CD8-positive, alpha-beta memory T cell (primary cell): ENCODE measurements at regions not wholly inside any gene's neighbourhood (a gene's known extent, or its start where the extent isn't known, plus 50 kb on each side); places are given as distances from the start of the nearest gene placed in this dataset.

Source experiments
- CTCF ChIA-PET: fragments of 350-600 bp; sonication (Branson Sonifier 250); formaldehyde crosslinking; loops from one replicate; lab custom pipeline; 2021; ENCODE audit warnings: antibody characterized with exemption; lab: Charles Lee
- POLR2A ChIA-PET: fragments of 350-600 bp; sonication (Branson Sonifier 250); formaldehyde crosslinking; loops from one replicate; lab custom pipeline; 2021; ENCODE audit warnings: antibody characterized with exemption; lab: Charles Lee
- DNase-seq, 5 donors: peaks; one replicate each; pipeline versions ENCODE4 v3.0.0 to v3.0.0-alpha.2; 2020 to 2022; ENCODE audit warnings: mixed read lengths in 1 of 5
- H3K27ac ChIP-seq: one replicate; pipeline ENCODE4 v1.7.0; 2013; ENCODE audit warnings: low read depth, mild to moderate bottlenecking, low read length, moderate library complexity
- H3K27me3 ChIP-seq: 2 replicates; pipeline ENCODE4 v1.7.0; 2013; ENCODE audit warnings: low read length, mild to moderate bottlenecking; ENCODE audit not compliant: insufficient read depth, poor library complexity, severe bottlenecking
- H3K36me3 ChIP-seq: 2 replicates; pipeline ENCODE4 v1.7.0; 2013; ENCODE audit warnings: mild to moderate bottlenecking, low read length, moderate library complexity; ENCODE audit not compliant: insufficient read depth
- H3K4me1 ChIP-seq: 2 replicates; pipeline ENCODE4 v1.7.0; 2013; ENCODE audit warnings: mild to moderate bottlenecking, low read length, moderate library complexity; ENCODE audit not compliant: insufficient read depth
- H3K4me3 ChIP-seq: 2 replicates; pipeline ENCODE4 v1.7.0; 2013; ENCODE audit warnings: mild to moderate bottlenecking, low read length
- H3K9me3 ChIP-seq: 2 replicates; pipeline ENCODE4 v1.7.0; 2013; ENCODE audit warnings: mild to moderate bottlenecking, low read length
- H3K27ac Mint-ChIP-seq, 8 donors: one replicate each; pipeline ENCODE4 v1.8.0; 2020 to 2021; ENCODE audit warnings: mixed read lengths in 8 of 8, mild to moderate bottlenecking in 6 of 8, inconsistent platforms in 3 of 8, moderate library complexity in 3 of 8
- H3K27me3 Mint-ChIP-seq, 2 donors: one replicate each; pipeline ENCODE4 v1.8.0; 2020 to 2021; ENCODE audit warnings: mixed read lengths in 2 of 2, mild to moderate bottlenecking in 1 of 2, moderate library complexity in 1 of 2
- H3K36me3 Mint-ChIP-seq, 3 donors: one replicate each; pipeline ENCODE4 v1.8.0; 2020 to 2021; ENCODE audit warnings: mixed read lengths in 3 of 3, inconsistent platforms in 1 of 3, mild to moderate bottlenecking in 1 of 3
- H3K4me1 Mint-ChIP-seq, 3 donors: one replicate each; pipeline ENCODE4 v1.8.0; 2020 to 2021; ENCODE audit warnings: mixed read lengths in 3 of 3, inconsistent platforms in 1 of 3, mild to moderate bottlenecking in 1 of 3
- H3K4me3 Mint-ChIP-seq, 7 donors: one replicate each; pipeline ENCODE4 v1.8.0; 2020 to 2021; ENCODE audit warnings: mixed read lengths in 7 of 7, mild to moderate bottlenecking in 6 of 7, moderate library complexity in 4 of 7, inconsistent platforms in 2 of 7
- H3K9me3 Mint-ChIP-seq, 5 donors: one replicate each; pipeline ENCODE4 v1.8.0; 2020 to 2022; ENCODE audit warnings: mixed read lengths in 5 of 5, mild to moderate bottlenecking in 3 of 5, moderate library complexity in 2 of 5, inconsistent platforms in 1 of 5

- Mint-ChIP-seq H3K27me3 (peaks cover 0 to 11% of the 10 kb centered on the region in 2 donors), H3K4me1 (no peaks in the 10 kb centered on the region), H3K36me3 (no peaks in the 10 kb centered on the region), H3K4me3 (no peak overlapping the region), H3K9me3 (no peaks in the 10 kb centered on the region), H3K27ac (no peak overlapping the region)
- H3K4me3 ChIP-seq, result no peak overlapping the region
- no peak for DNase-seq
- H3K27ac ChIP-seq, result no peak overlapping the region
- H3K4me1 ChIP-seq, result no peaks in the 10 kb centered on the region
- H3K27me3 ChIP-seq, result no peaks in the 10 kb centered on the region
- ChIA-PET CTCF (no interaction called here), POLR2A (no interaction called here)
- H3K9me3 ChIP-seq, result no peaks in the 10 kb centered on the region
- H3K36me3 ChIP-seq, result no peaks in the 10 kb centered on the region
Observed at GRCh38 chr2:126406267-126406666, 249.7 kb upstream of the GYPC start.

GRCh38 chr2:126408671-126409070 lies 247.3 kb upstream of the GYPC start:
- ChIA-PET CTCF (no interaction called here), POLR2A (no interaction called here)
- no peaks in the 10 kb centered on the region for H3K36me3 ChIP-seq
- Mint-ChIP-seq H3K9me3 (peaks cover 0 to 2% (median 0%) of the 10 kb centered on the region in 5 donors), H3K36me3 (no peaks in the 10 kb centered on the region), H3K27ac (no peak overlapping the region), H3K27me3 (peaks cover 0 to 3% of the 10 kb centered on the region in 2 donors), H3K4me1 (peaks cover 9 to 12% (median 11%) of the 10 kb centered on the region in 3 donors), H3K4me3 (no peak overlapping the region)
- no peaks in the 10 kb centered on the region for H3K27me3 ChIP-seq
- no peak for DNase-seq
- peaks cover 11% of the 10 kb centered on the region for H3K4me1 ChIP-seq
- no peak overlapping the region for H3K4me3 ChIP-seq
- no peak overlapping the region for H3K27ac ChIP-seq
- H3K9me3 ChIP-seq, result no peaks in the 10 kb centered on the region

- CTCF ChIA-PET, result no interaction called here
- peaks cover 12% of the 10 kb centered on the region for H3K4me1 ChIP-seq
- POLR2A ChIA-PET, result no interaction called here
- H3K27ac Mint-ChIP-seq, result no peak overlapping the region
- H3K27me3 Mint-ChIP-seq, result peaks cover 0 to 3% of the 10 kb centered on the region in 2 donors
- H3K4me3 ChIP-seq, result no peak overlapping the region
- no peak overlapping the region for H3K27ac ChIP-seq
- no peaks in the 10 kb centered on the region for H3K36me3 Mint-ChIP-seq
- H3K27me3 ChIP-seq, result no peaks in the 10 kb centered on the region
- H3K4me3 Mint-ChIP-seq, result no peak overlapping the region
- DNase-seq, result no peak
- H3K4me1 Mint-ChIP-seq, result peaks cover 9 to 12% (median 11%) of the 10 kb centered on the region in 3 donors
- H3K9me3 Mint-ChIP-seq, result peaks cover 0 to 2% (median 0%) of the 10 kb centered on the region in 5 donors
- H3K9me3 ChIP-seq, result no peaks in the 10 kb centered on the region
- H3K36me3 ChIP-seq, result no peaks in the 10 kb centered on the region
Observed at GRCh38 chr2:126409850-126410249, 246.1 kb upstream of the GYPC start.

- no peaks in the 10 kb centered on the region for H3K9me3 ChIP-seq
- no peaks in the 10 kb centered on the region for H3K27me3 ChIP-seq
- no peaks in the 10 kb centered on the region for H3K36me3 ChIP-seq
- H3K27ac ChIP-seq, result no peak overlapping the region
- Mint-ChIP-seq H3K27ac (no peak overlapping the region), H3K27me3 (peaks cover 0 to 1% of the 10 kb centered on the region in 2 donors), H3K36me3 (no peaks in the 10 kb centered on the region), H3K9me3 (peaks cover 0 to 4% (median 0%) of the 10 kb centered on the region in 5 donors), H3K4me3 (peak overlapping the region in 1 of 7 donors; percentile 16), H3K4me1 (peaks cover 9 to 12% (median 11%) of the 10 kb centered on the region in 3 donors)
- CTCF ChIA-PET, result no interaction called here
- POLR2A ChIA-PET, result no interaction called here
- H3K4me3 ChIP-seq, result no peak overlapping the region
- peak in 1 of 5 donors; percentile 31 for DNase-seq
- peaks cover 12% of the 10 kb centered on the region for H3K4me1 ChIP-seq
Observed at GRCh38 chr2:126413079-126413478, 242.9 kb upstream of the GYPC start.

GRCh38 chr2:126419403-126419802 lies 236.6 kb upstream of the GYPC start:
- CTCF ChIA-PET, result no interaction called here
- Mint-ChIP-seq H3K27ac (no peak overlapping the region), H3K27me3 (peaks cover 3 to 7% of the 10 kb centered on the region in 2 donors), H3K4me1 (no peaks in the 10 kb centered on the region), H3K36me3 (no peaks in the 10 kb centered on the region), H3K9me3 (peaks cover 3 to 21% (median 16%) of the 10 kb centered on the region in 5 donors), H3K4me3 (no peak overlapping the region)
- no peak overlapping the region for H3K4me3 ChIP-seq
- no peaks in the 10 kb centered on the region for H3K9me3 ChIP-seq
- no peak overlapping the region for H3K27ac ChIP-seq
- no peak for DNase-seq
- no peaks in the 10 kb centered on the region for H3K36me3 ChIP-seq
- POLR2A ChIA-PET, result no interaction called here
- no peaks in the 10 kb centered on the region for H3K27me3 ChIP-seq
- no peaks in the 10 kb centered on the region for H3K4me1 ChIP-seq

- Mint-ChIP-seq H3K27me3 (peaks cover 6 to 20% of the 10 kb centered on the region in 2 donors), H3K4me1 (no peaks in the 10 kb centered on the region), H3K9me3 (peaks cover 0 to 2% (median 0%) of the 10 kb centered on the region in 5 donors), H3K4me3 (no peak overlapping the region), H3K36me3 (no peaks in the 10 kb centered on the region), H3K27ac (no peak overlapping the region)
- DNase-seq, result no peak
- Histone ChIP-seq H3K36me3 (no peaks in the 10 kb centered on the region), H3K4me1 (no peaks in the 10 kb centered on the region), H3K27me3 (no peaks in the 10 kb centered on the region), H3K27ac (no peak overlapping the region), H3K4me3 (no peak overlapping the region), H3K9me3 (no peaks in the 10 kb centered on the region)
- ChIA-PET POLR2A (no interaction called here), CTCF (no interaction called here)
Observed at GRCh38 chr2:126425943-126426342, 230.0 kb upstream of the GYPC start.

GRCh38 chr2:126429103-126429502 lies 226.9 kb upstream of the GYPC start:
- no peaks in the 10 kb centered on the region for H3K4me1 Mint-ChIP-seq
- Histone ChIP-seq H3K36me3 (no peaks in the 10 kb centered on the region), H3K4me3 (no peak overlapping the region), H3K4me1 (no peaks in the 10 kb centered on the region), H3K9me3 (no peaks in the 10 kb centered on the region), H3K27me3 (no peaks in the 10 kb centered on the region), H3K27ac (no peak overlapping the region)
- H3K4me3 Mint-ChIP-seq, result no peak overlapping the region
- CTCF ChIA-PET, result no interaction called here
- H3K27ac Mint-ChIP-seq, result no peak overlapping the region
- no peaks in the 10 kb centered on the region for H3K9me3 Mint-ChIP-seq
- no peaks in the 10 kb centered on the region for H3K36me3 Mint-ChIP-seq
- POLR2A ChIA-PET, result no interaction called here
- DNase-seq, result no peak
- peaks cover 6 to 15% of the 10 kb centered on the region in 2 donors for H3K27me3 Mint-ChIP-seq

- no peak overlapping the region for H3K27ac ChIP-seq
Observed at GRCh38 chr2:126431136-126431535, 224.8 kb upstream of the GYPC start.

More at GRCh38 chr2:126431136-126431535, 224.8 kb upstream of the GYPC start:
- H3K4me1 Mint-ChIP-seq, result no peaks in the 10 kb centered on the region
- peaks cover 8 to 12% of the 10 kb centered on the region in 2 donors for H3K27me3 Mint-ChIP-seq
- no peaks in the 10 kb centered on the region for H3K9me3 Mint-ChIP-seq
- Histone ChIP-seq H3K9me3 (no peaks in the 10 kb centered on the region), H3K27me3 (no peaks in the 10 kb centered on the region), H3K4me3 (no peak overlapping the region), H3K36me3 (no peaks in the 10 kb centered on the region), H3K4me1 (no peaks in the 10 kb centered on the region)
- no peak overlapping the region for H3K4me3 Mint-ChIP-seq
- no peaks in the 10 kb centered on the region for H3K36me3 Mint-ChIP-seq
- ChIA-PET CTCF (interaction anchor here (1.0 kb wide), 1 partner anchor 97 kb away, joined by 3 read pairs; no protein-coding TSS in a partner anchor), POLR2A (no interaction called here)
- no peak for DNase-seq
- H3K27ac Mint-ChIP-seq, result no peak overlapping the region
